Lower leg skin (tissue), 4 donors: ENCODE measurements at regions not wholly inside any gene's neighbourhood (a gene's known extent, or its start where the extent isn't known, plus 50 kb on each side); places are given as distances from the start of the nearest gene placed in this dataset.

Experiments used
- DNase-seq, 2 donors: peaks; one replicate each; pipeline ENCODE4 v3.0.0-alpha.2; 2019; ENCODE audit warnings: low spot score in 2 of 2
- H3K4me3 ChIP-seq: fragments of 200-600 bp; sonication (generic); 2 replicates; pipeline ENCODE4 v1.5.1; 2017; ENCODE audit warnings: mild to moderate bottlenecking, low read depth; ENCODE audit not compliant: poor library complexity, severe bottlenecking
- CTCF ChIP-seq, 3 donors: fragments of 450-650 bp; IDR thresholded peaks; one replicate each; pipeline ENCODE4 v1.5.1; 2016; ENCODE audit warnings: antibody characterized with exemption in 3 of 3, mild to moderate bottlenecking in 3 of 3, moderate library complexity in 2 of 3
- POLR2A ChIP-seq, 2 donors: fragments of 450-650 bp; IDR thresholded peaks; one replicate each; pipeline ENCODE4 v1.6.1; 2016 to 2017; ENCODE audit warnings: antibody characterized with exemption in 2 of 2, mild to moderate bottlenecking in 1 of 2, moderate library complexity in 1 of 2
- WGBS, 2 donors: methylation state at CpG; one replicate each; pipeline ENCODE4 v1.1.5; 2018; 5-methylcytosine and 5-hydroxymethylcytosine counted together
- intact Hi-C: fragments of 100-400 bp; cut with DNase I; formaldehyde crosslinking; loops from one replicate; pipeline ENCODE4 v1.15.0; 2023; ENCODE audit warnings: low total_unique reads

GRCh38 chr6:157741321-157741947 lies 81.6 kb upstream of the SNX9 start:
- TF ChIP-seq CTCF (IDR thresholded peaks at IDR 0.05): no peak
- no peak for TF ChIP-seq POLR2A (IDR thresholded peaks at IDR 0.05)
- H3K4me3 ChIP-seq: no peak overlapping the region
- WGBS, 2 donors: 73 to 90% methylated on average over 10 of the region's 10 CpGs
- intact Hi-C loops: no loop called here
- peak in 1 of 2 donors; percentile 59 for DNase-seq

GRCh38 chr6:157741948-157742556 lies 81.0 kb upstream of the SNX9 start:
- DNase-seq: peak in 1 of 2 donors; percentile 81
- TF ChIP-seq POLR2A (IDR thresholded peaks at IDR 0.05): no peak
- no peak for TF ChIP-seq CTCF (IDR thresholded peaks at IDR 0.05)
- no peak overlapping the region for H3K4me3 ChIP-seq
- intact Hi-C loops: no loop called here
- 50 to 52% methylated on average over 5 of the region's 5 CpGs for WGBS, 2 donors

- intact Hi-C loops: no loop called here
- WGBS, 2 donors: 75 to 80% methylated on average over 4 of the region's 4 CpGs
These were observed 78.9 kb upstream of the SNX9 start for GRCh38 chr6:157744102-157744601.

GRCh38 chr6:157746897-157747296 lies 76.1 kb upstream of the SNX9 start:
- TF ChIP-seq CTCF (IDR thresholded peaks at IDR 0.05): no peak
- TF ChIP-seq POLR2A (IDR thresholded peaks at IDR 0.05): no peak
- peak in 1 of 2 donors; percentile 50 for DNase-seq
- H3K4me3 ChIP-seq: no peak overlapping the region
- intact Hi-C loops: no loop called here
- WGBS, 2 donors: 94 to 96% methylated on average over 8 of the region's 8 CpGs

More at GRCh38 chr6:157744102-157744601, 78.9 kb upstream of the SNX9 start:
- TF ChIP-seq CTCF (IDR thresholded peaks at IDR 0.05): no peak
- TF ChIP-seq POLR2A (IDR thresholded peaks at IDR 0.05): no peak
- DNase-seq: no peak
- H3K4me3 ChIP-seq: no peak overlapping the region

- H3K4me3 ChIP-seq: no peak overlapping the region
- no peak for DNase-seq
- intact Hi-C loops: no loop called here
- 78 to 84% methylated on average over 4 of the region's 4 CpGs for WGBS, 2 donors
- TF ChIP-seq POLR2A (IDR thresholded peaks at IDR 0.05): no peak
- no peak for TF ChIP-seq CTCF (IDR thresholded peaks at IDR 0.05)
These were observed 75.7 kb upstream of the SNX9 start for GRCh38 chr6:157747370-157747769.
